K562 (cell line): ENCODE measurements at regions not wholly inside any gene's neighbourhood (a gene's known extent, or its start where the extent isn't known, plus 50 kb on each side); places are given as distances from the start of the nearest gene placed in this dataset.

Experiments used
- ATF6 ChIP-seq: sonication (generic); formaldehyde crosslinking; IDR thresholded peaks from 2 replicates; pipeline ENCODE4 v1.4.0; 2020; ENCODE audit warnings: mild to moderate bottlenecking, missing genetic modification reagents
- BRD4 ChIP-seq: fragments of 200-600 bp; sonication (generic); IDR thresholded peaks from 2 replicates; pipeline ENCODE4 v1.6.1; 2017; ENCODE audit warnings: inconsistent platforms
- MXI1 ChIP-seq: IDR thresholded peaks from 2 replicates; pipeline ENCODE4 v1.6.1; 2011; ENCODE audit warnings: low read depth, mild to moderate bottlenecking, improper control_type of control experiment, low read length
- NFRKB ChIP-seq: fragments of 450-650 bp; IDR thresholded peaks from 2 replicates; pipeline ENCODE4 v1.6.1; 2016; ENCODE audit warnings: low read depth
- POLR2AphosphoS5 ChIP-seq: IDR thresholded peaks from 2 replicates; pipeline ENCODE4 v1.6.1; 2011; ENCODE audit warnings: mild to moderate bottlenecking, low read depth, low read length, moderate library complexity; ENCODE audit not compliant: control insufficient read depth, insufficient read depth

GRCh38 chr12:91349476-91349875 lies 166.9 kb upstream of the DCN start:
- TF ChIP-seq BRD4 (no peak), NFRKB (no peak), ATF6 (CRISPR knock-in tag) (no peak), POLR2AphosphoS5 (no peak), MXI1 (no peak)
